PC-3 (cell line): ENCODE measurements at regions not wholly inside any gene's neighbourhood (a gene's known extent, or its start where the extent isn't known, plus 50 kb on each side); places are given as distances from the start of the nearest gene placed in this dataset.
A peak's percentile ranks its signal among the peaks of the same experiment; 100 is the strongest.

Experiments used
- ATAC-seq: fragments of 200-7000 bp; cut with Tn5 transposase; 2 replicates; pipeline ENCODE4 v1.9.1; 2020; ENCODE audit warnings: mild to moderate bottlenecking, moderate library complexity
- BruUV-seq: library from RNA; stranded (reverse); fragments of 400-500 nt; replicated peaks from 2 replicates; lab custom pipeline; 2021; lab: Mats Ljungman, UMichigan
- CTCF ChIA-PET: fragments of 300-600 bp; sonication (Branson Sonifier 250); formaldehyde crosslinking; loops from one replicate; lab custom pipeline; 2022; ENCODE audit warnings: antibody characterized with exemption; lab: Charles Lee
- POLR2A ChIA-PET: fragments of 300-600 bp; sonication (Branson Sonifier 250); formaldehyde crosslinking; loops from one replicate; lab custom pipeline; 2022; ENCODE audit warnings: antibody characterized with exemption; ENCODE audit not compliant: unreplicated experiment; lab: Charles Lee
- DNase-seq: peaks from one replicate; pipeline ENCODE4 v3.0.0-alpha.2; 2015
- H2AFZ ChIP-seq: fragments of 300-600 bp; sonication (generic); 2 replicates; pipeline ENCODE4 v1.6.0; 2016; ENCODE audit warnings: antibody characterized with exemption, low read length
- H3F3A ChIP-seq: fragments of 300-600 bp; sonication (generic); one replicate; pipeline ENCODE4 v1.6.0; 2017; ENCODE audit warnings: antibody characterized with exemption, low read length, control low read depth, mild to moderate bottlenecking; ENCODE audit not compliant: unreplicated experiment
- H3K27ac ChIP-seq: fragments of 300-600 bp; sonication (generic); 2 replicates; pipeline ENCODE4 v1.5.1; 2016; ENCODE audit warnings: mild to moderate bottlenecking, low read length
- H3K27me3 ChIP-seq: fragments of 300-600 bp; sonication (generic); 2 replicates; pipeline ENCODE4 v1.6.1; 2016; ENCODE audit warnings: low read length, mixed read lengths
- H3K36me3 ChIP-seq: fragments of 300-600 bp; sonication (generic); 2 replicates; pipeline ENCODE4 v1.6.1; 2016; ENCODE audit warnings: low read depth, mixed run types, low read length, mixed read lengths
- H3K4me1 ChIP-seq: fragments of 300-600 bp; sonication (generic); 2 replicates; pipeline ENCODE4 v1.5.1; 2016; ENCODE audit warnings: low read length; ENCODE audit not compliant: insufficient read depth
- H3K4me2 ChIP-seq: fragments of 300-600 bp; sonication (generic); 2 replicates; pipeline ENCODE4 v1.6.0; 2016; ENCODE audit warnings: low read length
- H3K4me3 ChIP-seq: fragments of 300-600 bp; sonication (generic); 2 replicates; pipeline ENCODE4 v1.5.1; 2016; ENCODE audit warnings: mild to moderate bottlenecking, low read length, mixed read lengths
- H3K79me2 ChIP-seq: fragments of 300-600 bp; sonication (generic); 2 replicates; pipeline ENCODE4 v1.6.1; 2017; ENCODE audit warnings: low read length, mixed read lengths
- H3K9ac ChIP-seq: fragments of 300-600 bp; sonication (generic); 2 replicates; pipeline ENCODE4 v1.6.0; 2016; ENCODE audit warnings: mild to moderate bottlenecking, low read length
- H3K9me2 ChIP-seq: fragments of 300-600 bp; sonication (generic); replicated peaks from 2 replicates; pipeline ENCODE4 v1.6.1; 2016; ENCODE audit warnings: mixed run types, low read length, mixed read lengths
- H3K9me3 ChIP-seq: fragments of 300-600 bp; sonication (generic); 2 replicates; pipeline ENCODE4 v1.6.1; 2016; ENCODE audit warnings: low read length, mixed read lengths
- H4K20me1 ChIP-seq: fragments of 300-600 bp; sonication (generic); 2 replicates; pipeline ENCODE4 v1.6.1; 2016; ENCODE audit warnings: low read length, mixed read lengths
- CTCF ChIP-seq: fragments of 300-600 bp; sonication (generic); conservative IDR thresholded peaks from 2 replicates; pipeline ENCODE4 v1.5.1; 2017; ENCODE audit warnings: antibody characterized with exemption, low read depth, mild to moderate bottlenecking, low read length
- EZH2 ChIP-seq: fragments of 300-600 bp; sonication (generic); IDR thresholded peaks from one replicate; pipeline ENCODE4 v1.6.1; 2017; ENCODE audit warnings: antibody characterized with exemption, mild to moderate bottlenecking, low read length; ENCODE audit not compliant: unreplicated experiment
- EZH2phosphoT487 ChIP-seq: fragments of 300-600 bp; sonication (generic); IDR thresholded peaks from 2 replicates; pipeline ENCODE4 v1.6.1; 2018; ENCODE audit warnings: mild to moderate bottlenecking, antibody characterized with exemption, low read length, borderline replicate concordance
- intact Hi-C: fragments of 100-400 bp; cut with micrococcal nuclease; formaldehyde crosslinking; loops from 2 replicates; pipeline ENCODE4 v1.9.0; 2023

DNA sequence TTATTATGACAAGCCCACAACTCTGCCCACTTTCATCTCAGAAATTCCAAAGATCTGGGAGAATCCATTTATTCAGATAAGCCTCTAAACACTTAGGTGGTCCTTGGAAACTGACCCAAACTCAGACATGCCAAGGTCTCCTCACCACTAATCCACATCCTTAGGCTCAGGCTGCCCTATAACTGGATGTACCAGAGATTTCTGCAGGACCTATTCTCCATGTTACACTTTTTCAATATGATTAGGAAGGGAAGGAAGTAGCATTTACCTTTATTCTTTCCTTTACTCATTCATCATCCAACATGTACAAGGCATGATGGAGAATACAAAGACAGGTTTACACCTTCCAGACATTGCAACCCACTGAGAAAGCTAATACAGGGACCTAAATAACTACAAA is 145.9 kb upstream of the BMP4 start:
- intact Hi-C loops, result no loop called here
- Histone ChIP-seq H3K4me3 (no peak overlapping the region), H3K9me3 (no peaks in the 10 kb centered on the region), H3K27ac (no peak overlapping the region), H3K4me1 (peaks cover 55% of the 10 kb centered on the region), H3F3A (peaks cover 22% of the 10 kb centered on the region), H3K9ac (no peak overlapping the region), H3K9me2 (no peaks in the 10 kb centered on the region), H3K36me3 (no peaks in the 10 kb centered on the region), H4K20me1 (no peaks in the 10 kb centered on the region), H3K4me2 (no peak overlapping the region), H3K27me3 (no peaks in the 10 kb centered on the region), H2AFZ (no peak overlapping the region), H3K79me2 (no peaks in the 10 kb centered on the region)
- DNase-seq (no peak), ATAC-seq (no peak)
- TF ChIP-seq EZH2phosphoT487 (no peak), CTCF (no peak), EZH2 (no peak)
- POLR2A ChIA-PET, result no interaction called here
- no TSS peak for BruUV-seq
- CTCF ChIA-PET, result no interaction called here

DNA sequence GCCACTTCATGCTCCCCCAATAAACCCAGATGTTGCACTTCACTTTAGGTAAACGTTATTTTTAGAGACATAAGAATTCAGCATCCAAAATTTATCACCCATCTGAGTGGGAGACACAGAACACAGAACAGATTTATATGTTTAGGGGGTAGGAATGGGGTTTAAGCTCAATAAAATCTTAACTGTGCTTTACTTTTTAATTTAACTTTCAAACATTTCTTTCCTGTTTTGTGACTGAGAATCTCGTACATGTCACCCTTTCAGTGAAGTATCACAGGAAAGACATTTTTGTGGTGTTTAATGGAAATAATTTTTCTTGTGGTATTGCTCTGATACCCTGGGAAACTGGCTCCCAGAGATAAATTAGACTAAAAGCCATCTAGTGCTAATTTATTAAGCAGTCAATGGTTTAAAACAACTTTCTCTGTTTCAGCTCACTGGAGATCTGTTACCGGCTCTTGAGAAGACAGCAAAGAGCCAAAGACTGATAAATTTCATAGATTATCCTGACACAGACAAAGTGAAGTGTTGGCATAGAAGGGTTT is 148.0 kb upstream of the BMP4 start:
- no TSS peak for BruUV-seq
- Histone ChIP-seq H3K4me1 (peaks cover 63% of the 10 kb centered on the region), H3K9me2 (no peaks in the 10 kb centered on the region), H3K4me2 (peak overlapping the region; percentile 79), H3K9ac (peak overlapping the region; percentile 30), H2AFZ (0 out of 2 replicates have a peak overlapping the region, but pooled peaks have one; percentile 0), H3K27me3 (no peaks in the 10 kb centered on the region), H3K79me2 (no peaks in the 10 kb centered on the region), H3K4me3 (peak overlapping the region; percentile 3; the same call in 1 of the 2 replicates), H3K9me3 (no peaks in the 10 kb centered on the region), H3F3A (peaks cover 41% of the 10 kb centered on the region), H3K36me3 (no peaks in the 10 kb centered on the region), H4K20me1 (no peaks in the 10 kb centered on the region), H3K27ac (peak overlapping the region; percentile 88)
- intact Hi-C loops, result loop anchor here (1.0 to 5.0 kb wide), 4 partner anchors 65 to 253 kb away; no protein-coding TSS in a partner anchor
- CTCF ChIA-PET, result interaction anchor here (0.9 to 1.5 kb wide), 3 partner anchors 71 to 243 kb away, joined by 3 to 13 read pairs (median 4); no protein-coding TSS in a partner anchor
- no peak for TF ChIP-seq EZH2phosphoT487
- TF ChIP-seq CTCF, result no peak
- no peak for TF ChIP-seq EZH2
- no peak for DNase-seq
- POLR2A ChIA-PET, result interaction anchor here (0.7 to 1.0 kb wide), 2 partner anchors 151 to 654 kb away, joined by 3 to 9 read pairs; no protein-coding TSS in a partner anchor
- ATAC-seq, result no peak

GRCh38 chr14:54105406-54105805 is 148.8 kb upstream of the BMP4 start:
- Histone ChIP-seq H3K4me2 (peak overlapping the region; percentile 79), H2AFZ (no peak overlapping the region), H3K36me3 (no peaks in the 10 kb centered on the region), H3K9me3 (no peaks in the 10 kb centered on the region), H4K20me1 (no peaks in the 10 kb centered on the region), H3K27me3 (no peaks in the 10 kb centered on the region), H3K9me2 (no peaks in the 10 kb centered on the region), H3K9ac (peak overlapping the region; percentile 57), H3K27ac (peak overlapping the region; percentile 88), H3K4me3 (peak overlapping the region; percentile 51), H3K79me2 (no peaks in the 10 kb centered on the region), H3F3A (peaks cover 42% of the 10 kb centered on the region), H3K4me1 (peaks cover 70% of the 10 kb centered on the region)
- POLR2A ChIA-PET, result interaction anchor here (0.6 to 1.2 kb wide), 10 partner anchors 60 to 1032 kb away, joined by 3 to 9 read pairs (median 5); no protein-coding TSS in a partner anchor
- BruUV-seq, result no TSS peak
- DNase-seq, result peak; percentile 99
- ATAC-seq, result peak; percentile 59
- CTCF ChIA-PET, result interaction anchor here (0.7 to 1.5 kb wide), 7 partner anchors 12 to 243 kb away, joined by 3 to 13 read pairs (median 4); no protein-coding TSS in a partner anchor
- intact Hi-C loops, result loop anchor here (1.0 to 5.0 kb wide), 4 partner anchors 64 to 252 kb away; no protein-coding TSS in a partner anchor
- no peak for TF ChIP-seq CTCF
